NCI-H2029 treated with DMSO at 0.1 percent for 48 hours (cell line): ENCODE measurements at regions not wholly inside any gene's neighbourhood (a gene's known extent, or its start where the extent isn't known, plus 50 kb on each side); places are given as distances from the start of the nearest gene placed in this dataset.

Source experiments
- DNase-seq: peaks from one replicate; lab custom pipeline; 2025; lab: John Stamatoyannopoulos, UW

DNA sequence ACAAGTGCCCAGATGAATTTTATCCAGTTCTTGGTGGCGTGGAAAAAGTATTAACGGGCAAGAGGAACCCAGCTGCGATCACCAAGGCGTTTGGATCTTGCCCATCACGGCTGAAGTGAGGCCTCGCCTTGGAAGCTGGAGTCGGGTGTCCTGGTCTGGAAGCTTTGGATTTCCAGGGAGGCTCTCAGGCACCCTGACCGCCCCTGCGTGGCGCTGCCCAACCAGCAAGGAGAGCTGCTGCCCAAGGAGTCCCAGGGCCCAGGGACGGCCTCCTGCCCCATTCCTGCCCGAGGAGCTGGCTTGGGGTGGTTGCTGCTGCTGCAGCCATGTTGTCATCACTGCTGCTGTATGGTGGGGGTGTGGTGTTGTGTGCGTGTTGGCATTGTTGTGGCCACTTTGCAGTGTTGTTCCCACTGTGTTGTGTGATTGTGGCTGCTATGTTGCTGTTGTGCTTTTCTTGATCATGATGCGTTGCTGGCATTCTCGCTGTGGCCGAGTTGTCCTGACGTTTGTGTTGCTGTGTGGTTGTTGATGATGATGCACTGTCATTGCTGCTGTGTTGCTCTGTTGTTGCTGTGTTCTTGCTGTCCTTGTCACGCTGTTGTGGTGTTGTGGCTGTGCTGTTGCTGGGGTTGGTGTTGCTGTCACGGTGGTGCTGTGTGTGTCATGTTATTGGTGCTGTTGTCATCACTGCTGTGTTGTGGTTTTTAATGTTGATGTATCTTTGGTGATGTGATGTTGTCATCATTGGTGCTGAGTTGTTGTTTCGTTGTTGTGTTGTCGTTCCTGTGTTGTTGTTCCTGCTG is 318.8 kb downstream of the C16orf95 start:
- no peak for DNase-seq

DNA sequence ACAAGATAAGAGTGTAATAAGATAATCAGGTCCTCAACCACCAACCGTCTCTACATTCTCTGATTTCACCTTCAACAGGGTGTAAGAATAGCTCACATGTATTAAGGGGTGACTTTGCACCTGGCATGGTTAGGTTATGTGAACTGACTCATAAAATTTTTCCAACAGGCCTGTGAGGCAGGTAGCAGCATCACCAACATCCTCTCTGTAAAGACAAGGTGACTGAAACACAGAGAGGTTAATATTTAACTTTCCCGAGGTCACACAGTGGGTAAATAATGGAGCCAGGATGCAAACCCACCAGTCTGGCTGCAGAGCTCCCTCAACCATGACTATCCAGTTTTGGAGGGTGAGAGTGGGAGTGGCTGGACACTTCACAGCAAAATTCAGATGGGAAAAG is 317.2 kb downstream of the C16orf95 start:
- DNase-seq = no peak

DNA sequence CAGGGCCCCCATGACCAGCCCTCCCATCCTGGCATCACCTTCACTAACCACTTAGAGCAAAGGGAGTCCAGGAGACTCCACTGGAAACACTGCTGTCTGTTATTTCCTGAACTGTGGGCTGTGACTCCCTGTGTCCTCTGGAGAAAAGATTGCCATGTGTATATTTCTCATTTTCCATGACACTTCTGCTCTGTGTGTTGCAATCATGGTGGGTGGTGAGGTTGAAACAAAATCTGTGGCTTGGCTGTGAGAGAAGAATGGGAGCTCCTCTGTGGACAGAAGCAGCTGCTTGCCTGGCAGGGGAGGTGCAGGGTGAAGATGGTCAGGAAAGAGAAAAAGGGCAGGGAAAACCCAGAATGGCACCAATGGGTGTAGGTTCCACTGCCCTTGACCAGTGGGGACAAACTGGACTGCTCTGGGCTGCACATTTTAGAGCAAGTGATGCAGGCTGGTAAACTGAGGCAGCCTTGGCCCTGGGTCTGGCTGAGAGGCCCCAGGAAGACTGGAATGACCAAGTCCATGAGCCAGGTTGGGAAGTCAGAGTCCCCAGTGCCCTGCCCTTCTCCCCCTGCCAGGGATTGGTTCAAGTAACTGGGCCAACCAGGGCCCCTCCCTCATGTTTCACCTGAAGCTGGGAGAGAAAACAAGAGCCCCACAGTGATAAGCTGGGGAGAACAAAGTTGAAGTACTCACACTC is 314.3 kb downstream of the C16orf95 start:
- DNase-seq = no peak

DNA sequence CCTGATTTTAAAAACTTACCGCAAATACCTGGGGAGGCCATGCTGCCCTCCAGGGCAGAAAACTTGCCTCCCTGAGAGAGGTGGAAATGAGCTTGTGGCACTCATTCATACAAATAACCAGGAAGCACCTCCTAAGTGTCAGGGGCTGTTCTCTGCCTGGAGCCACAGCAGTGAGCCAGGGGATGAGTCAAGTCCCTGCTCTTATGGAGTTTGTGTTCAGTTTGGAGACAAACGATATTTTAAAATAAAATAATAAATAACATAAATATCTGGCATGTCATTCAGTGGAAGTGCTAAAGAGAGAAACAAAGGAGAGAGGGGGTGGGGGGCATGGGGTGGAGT is 313.8 kb downstream of the C16orf95 start:
- DNase-seq = no peak

DNA sequence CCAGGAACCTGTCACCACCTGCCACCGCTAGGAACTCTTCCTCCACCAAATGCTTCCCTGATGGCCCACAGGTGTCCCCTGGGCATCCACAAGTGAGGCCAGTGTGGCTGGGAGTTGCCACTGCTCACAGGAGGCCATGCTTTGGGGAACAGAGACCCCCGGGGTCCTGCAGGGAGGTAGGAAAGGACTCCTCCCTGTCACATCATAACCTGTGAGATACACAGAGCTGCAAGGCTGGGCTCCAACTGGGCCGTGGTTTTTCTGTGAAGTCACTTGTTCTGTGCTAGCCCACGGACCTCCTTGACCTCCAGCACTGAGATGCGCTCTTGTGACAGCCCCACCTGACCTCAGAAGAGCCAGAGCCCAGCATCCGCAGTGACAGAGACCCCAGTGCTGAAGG is 311.2 kb downstream of the C16orf95 start:
- no peak for DNase-seq

DNA sequence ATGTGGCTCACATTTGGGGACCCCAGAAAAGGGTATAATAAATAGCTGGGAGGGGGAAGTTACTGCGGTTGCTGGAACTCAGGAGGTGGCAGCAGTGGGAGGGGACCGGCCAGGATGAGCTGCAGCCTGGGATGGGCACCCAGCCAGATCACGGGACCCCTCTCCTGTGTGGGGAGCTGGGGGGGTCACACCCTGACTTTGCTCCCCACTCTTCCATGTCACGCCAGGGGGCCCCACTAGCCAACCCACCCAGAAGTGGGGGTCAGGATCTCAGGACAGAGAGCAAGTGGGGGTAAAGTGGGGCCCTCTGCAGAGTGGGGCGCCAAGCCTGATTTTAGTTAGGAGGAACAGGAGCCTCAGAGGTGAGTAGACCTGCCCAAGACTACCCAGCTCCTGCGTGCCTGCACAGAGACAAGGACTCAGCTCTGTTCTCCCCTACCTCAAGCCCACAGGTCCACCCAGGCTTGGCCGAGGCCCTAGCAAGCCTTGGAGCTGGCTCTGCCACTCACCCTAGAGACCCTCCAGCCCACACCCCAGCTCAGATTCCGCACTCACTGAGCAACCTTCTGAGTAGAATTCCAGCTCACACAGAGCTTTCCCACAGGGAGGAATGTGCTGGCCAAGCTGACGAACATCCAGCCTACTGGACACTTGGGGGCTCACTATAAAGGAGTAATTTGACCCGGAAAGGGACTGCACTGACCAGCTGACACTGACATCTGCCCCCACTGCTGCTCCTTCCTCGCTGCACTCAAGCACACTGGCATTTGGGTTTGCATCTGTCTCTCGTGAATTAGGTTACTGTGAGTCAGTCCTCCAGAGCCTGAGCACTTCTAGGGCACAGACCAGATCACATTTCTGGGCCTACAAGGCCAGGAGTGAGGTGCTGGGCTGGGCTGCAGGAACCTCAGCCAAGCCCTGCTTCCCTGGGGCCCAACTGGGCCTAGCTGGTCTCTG is 310.1 kb downstream of the C16orf95 start:
- DNase-seq = no peak

DNA sequence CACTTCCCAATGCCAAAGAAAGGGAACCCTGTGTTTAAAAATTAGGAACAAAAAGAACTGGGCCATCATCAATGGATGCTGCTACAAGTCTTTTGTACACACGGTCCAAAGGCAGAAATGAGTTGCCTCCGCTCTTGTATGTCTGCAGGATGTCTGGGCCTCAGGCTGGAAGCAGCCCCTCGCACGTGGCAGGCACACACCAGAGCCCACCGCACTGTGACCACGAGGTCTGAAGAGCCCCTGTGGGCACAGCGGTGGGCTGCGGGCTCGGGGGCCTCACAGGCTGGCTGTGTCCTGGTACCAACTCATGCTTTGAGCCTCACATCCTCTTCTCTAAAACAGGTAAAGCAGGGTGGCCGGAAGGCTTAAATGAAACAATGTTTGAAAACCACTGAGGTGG is 309.3 kb downstream of the C16orf95 start:
- DNase-seq = no peak

DNA sequence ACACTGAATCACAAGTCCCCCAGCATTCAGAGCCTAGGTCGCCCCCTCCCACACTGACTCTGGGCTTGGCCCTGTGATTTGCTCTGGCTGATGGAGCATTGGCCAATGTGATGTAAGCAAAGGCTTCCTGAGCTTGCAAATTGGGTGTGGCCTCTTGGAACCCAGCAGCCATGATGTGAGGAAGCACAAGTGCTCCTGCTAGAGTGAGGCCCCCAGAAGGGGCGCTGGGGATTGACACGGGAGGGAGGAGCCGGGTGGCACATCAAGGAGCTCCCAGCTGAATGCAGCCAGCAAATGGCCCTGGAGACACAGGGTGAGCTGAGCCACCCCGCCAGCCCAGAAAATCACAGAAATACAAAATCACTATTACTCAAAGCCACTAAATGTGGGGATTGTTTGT is 308.5 kb downstream of the C16orf95 start:
- DNase-seq = no peak

DNA sequence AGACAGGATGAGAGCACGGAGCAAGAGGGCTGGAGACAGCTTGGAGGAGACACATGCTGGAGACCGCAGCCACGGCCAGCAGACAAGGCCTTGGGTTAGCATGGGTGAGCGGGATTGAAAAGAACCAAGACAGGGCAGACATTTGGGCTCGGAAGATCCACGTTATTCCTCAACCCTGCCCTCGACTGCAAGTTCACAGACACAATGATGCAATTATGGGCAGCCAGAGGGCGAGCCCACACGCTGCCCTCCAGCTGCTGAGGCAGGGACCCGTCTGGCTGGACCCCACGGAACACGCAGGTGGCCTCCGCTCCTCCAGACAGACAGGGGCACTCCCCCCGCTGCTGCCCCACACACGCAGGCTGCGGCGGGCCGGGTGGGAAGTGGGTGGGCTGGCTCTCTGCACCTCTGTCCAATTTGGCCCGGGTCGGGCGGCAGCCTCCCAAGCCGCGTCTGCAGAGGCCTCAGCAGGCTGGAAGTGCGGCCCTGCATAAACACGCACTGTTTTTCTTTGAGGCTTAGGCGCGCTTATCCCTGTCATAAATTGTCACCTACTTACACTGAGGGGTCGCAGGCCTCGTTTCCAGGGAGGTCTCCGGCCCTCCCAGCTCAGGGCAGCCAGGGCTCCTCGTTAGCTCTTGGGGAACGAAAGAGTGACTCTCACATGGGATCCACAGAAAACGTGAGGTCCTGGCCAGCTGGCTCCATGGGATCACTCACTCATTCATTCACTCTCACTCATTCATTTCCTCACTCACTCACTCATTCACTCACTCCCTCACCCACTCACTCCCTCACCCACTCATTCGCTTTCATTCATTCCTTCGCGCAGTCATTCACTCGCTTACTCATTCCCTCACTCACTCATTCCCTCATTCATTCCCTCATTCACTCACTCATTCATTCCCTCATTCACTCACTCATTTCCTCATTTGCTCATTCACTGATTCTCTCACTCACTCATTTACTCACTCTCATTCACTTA is 303.9 kb downstream of the C16orf95 start:
- DNase-seq = no peak

DNA sequence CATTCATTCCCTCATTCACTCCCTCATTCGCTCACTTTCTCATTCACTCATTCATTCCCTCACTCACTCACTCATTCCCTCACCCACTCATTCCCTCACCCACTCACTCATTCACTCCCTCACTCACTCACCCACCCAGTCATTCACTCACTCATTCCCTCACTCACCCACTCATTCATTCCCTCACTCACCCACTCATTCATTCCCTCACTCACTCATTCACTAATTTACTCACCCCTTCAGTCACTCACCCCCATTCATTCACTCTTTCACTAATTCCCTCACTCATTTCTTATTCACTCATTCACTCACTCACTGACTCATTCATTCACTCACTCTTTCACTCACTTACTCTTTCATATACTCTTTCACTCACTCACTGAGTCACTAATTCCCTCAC is 303.1 kb downstream of the C16orf95 start:
- DNase-seq = no peak

DNA sequence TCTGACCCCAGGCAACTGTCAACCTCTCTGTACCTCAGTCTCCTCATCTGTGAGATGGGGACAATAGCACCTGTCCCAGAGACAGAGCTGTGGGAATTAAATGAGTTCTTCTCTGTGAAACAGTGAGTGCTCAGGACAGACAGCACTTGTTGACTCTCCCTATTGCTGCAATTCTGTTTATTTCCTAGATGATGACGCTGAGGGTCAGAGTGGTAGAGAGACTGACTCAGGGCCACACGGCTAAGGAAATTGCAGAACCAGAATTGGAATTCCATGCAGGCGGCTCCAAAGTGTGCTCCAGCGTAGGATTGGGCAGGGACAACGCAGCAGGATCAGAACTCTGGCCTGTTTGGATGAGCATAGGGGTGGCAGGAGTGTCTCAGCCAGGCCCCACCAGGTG is 302.2 kb downstream of the C16orf95 start:
- no peak for DNase-seq

DNA sequence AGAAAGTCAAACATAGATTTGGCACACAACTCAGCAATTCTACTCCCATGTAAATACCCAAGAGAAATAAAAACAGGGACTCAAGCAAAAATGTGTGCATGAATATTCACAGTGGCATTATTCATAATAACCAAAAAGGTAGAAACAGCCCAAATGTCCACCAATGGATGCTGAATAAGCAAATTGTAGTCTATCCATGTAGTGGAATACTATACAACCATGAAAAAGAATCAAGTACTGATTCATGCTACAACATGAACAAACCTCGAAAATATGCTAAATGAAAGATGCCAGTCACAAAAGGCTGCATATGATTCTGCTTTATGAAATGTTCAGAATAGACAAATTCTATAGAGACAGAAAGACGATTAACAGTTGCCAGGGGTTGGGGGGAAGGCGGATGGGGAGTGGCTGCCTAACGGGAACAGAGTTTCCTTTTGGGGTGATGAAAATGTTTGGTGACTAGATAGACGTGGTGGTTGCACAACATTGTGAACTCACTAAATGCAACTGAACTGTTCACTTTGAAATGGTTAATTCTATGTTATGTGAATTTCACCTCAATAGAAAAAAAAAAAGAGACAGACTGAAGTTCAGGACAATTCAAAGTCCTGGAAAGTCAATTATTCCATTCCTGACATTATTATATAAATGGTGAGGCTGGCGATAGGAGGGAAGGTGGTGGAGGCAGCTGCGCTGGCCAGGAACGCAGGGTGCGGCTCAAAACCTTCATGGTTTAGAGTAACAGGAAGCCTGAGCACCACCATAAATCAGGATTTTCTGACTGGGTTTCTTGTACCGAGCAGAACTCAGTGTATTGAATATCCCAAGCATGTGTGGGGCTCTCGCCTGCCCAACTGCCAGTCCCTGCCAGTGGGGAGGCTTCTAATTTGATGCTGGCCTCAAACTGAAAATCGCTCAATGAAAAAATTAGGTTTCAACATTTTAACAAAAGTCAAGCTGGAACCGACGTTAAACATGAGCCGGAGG is 300.9 kb downstream of the C16orf95 start:
- DNase-seq = no peak

DNA sequence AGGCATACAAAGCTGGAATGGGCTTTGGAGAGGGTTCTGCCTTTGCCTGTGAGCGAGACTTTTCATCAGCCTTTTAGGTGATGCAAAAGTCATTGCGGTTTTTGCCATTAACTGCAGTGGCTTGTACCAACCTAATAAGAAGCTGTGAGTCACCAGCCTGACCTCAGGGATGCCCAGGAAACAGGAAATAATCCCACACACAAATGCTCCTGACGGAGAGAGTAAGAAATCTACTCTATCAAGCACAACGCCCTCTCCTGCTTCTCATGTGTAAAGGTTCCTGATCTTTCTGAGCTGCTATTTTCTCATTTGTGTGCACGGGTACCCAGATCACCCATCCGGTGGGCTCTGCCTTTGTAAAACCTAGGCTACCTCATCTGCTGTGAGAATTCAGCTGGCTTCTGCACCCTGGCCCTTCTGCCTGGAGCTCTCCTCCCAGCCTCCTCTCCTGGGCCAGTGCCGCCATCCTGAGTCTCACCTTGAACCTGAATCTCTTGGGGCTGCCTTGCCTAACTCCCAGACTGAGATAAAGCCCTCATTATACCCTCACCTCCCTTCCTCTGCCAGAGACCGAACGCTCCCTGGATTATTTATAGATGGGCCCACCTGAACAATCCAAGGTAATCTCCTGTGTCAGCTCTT is 299.7 kb downstream of the C16orf95 start:
- no peak for DNase-seq

DNA sequence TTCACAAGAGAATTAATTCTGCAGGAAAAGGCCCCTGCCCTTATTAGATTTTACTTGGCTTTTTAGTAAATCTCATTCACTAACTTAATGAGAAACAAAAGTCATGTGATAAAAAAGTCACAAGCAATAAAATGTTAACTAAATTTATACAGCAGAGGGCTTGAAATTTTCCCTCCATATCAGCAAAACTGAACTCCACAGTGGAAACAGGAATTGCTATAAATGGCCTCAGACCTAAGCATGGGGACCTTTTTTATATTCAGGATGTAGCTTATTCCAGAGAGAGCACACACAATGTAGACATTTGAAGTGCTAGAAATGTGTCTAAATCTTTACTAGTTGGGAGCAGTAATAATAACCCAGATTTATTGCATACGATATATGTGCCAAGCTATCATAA is 291.5 kb downstream of the C16orf95 start:
- DNase-seq = no peak

DNA sequence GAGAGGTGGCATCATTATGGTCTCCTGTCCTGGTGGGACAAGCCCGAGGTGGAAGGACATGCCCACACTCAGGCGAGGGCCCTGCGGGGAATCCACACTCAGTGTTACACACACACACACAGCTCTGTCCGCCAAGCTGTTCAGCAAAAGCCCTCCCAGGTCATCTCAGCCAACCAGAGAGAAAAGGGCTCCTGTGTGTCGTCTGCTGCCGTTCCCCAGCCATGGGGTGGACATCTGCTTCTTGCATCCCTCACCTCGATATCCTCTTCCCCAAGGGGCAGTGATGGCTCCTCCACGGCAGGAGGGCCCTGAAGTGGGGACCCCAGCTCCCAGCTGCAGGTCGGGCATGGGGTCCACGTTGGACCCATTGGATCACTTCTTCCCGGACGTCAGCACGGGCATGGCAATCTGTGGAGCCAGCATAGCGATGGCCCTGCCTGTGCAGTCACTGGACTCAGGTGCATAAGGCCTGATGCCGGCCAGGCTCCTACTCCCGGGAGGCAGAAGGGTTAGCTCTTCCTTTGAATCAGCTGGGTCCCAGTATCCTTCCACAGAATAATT is 290.1 kb downstream of the C16orf95 start:
- no peak for DNase-seq

DNA sequence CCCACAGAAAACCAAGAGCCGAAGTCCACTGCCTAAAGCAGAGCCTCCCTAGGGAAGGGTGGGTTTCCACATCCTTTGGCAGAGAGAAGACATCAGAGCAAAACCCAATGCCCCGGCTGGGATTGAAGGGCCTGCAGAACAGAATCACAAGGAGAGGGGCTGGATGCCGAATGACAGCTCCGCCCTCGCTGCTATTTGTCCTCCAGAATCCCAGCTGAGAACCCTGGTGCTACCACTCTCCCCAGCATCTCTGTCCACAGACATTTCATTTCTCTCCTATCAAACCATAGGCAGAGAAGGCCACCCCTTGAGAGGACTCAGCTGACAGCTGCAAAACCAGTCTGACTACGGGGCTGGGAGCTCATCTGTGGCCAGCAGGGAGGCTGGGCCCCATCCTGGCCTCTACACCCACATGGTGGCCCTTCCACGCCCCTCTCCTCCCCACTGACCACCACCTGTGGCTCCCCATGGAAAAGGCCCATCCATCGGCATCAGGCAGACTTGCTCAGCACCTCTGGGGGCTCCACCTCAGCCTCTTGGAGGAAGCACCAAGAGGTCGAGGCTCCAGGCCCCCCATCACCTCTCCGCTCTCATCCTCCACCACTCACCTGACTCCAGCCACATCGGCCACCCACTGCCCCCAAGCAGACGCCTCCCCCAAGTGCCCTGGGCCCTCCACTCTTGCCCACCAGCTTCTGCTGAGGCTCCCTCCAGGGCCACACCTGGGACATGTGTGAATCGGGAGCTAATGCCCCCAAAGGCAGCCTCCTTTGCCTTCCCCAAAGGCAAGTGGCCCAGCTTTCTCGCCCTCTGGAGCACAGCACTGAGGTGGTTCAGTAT is 288.5 kb downstream of the C16orf95 start:
- DNase-seq = no peak

DNA sequence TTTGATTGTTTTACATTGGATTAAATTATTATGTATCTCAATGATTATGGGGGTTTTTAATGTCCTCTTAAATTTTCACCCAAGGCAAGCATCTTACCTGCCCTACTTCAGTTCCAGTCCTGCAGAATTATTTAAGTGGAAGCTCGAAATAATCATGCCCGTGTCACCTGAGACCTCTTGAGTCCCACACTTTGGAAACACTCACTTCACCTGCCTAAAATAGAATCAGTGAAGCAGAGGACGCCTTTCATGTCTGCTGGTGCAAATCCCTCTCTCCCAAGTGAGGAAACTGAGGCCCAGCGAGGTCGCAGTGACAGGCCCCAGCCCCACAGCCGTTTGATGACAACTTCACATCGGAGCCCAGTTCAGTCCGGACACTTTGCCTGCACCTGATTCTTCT is 284.6 kb downstream of the C16orf95 start:
- DNase-seq = no peak

DNA sequence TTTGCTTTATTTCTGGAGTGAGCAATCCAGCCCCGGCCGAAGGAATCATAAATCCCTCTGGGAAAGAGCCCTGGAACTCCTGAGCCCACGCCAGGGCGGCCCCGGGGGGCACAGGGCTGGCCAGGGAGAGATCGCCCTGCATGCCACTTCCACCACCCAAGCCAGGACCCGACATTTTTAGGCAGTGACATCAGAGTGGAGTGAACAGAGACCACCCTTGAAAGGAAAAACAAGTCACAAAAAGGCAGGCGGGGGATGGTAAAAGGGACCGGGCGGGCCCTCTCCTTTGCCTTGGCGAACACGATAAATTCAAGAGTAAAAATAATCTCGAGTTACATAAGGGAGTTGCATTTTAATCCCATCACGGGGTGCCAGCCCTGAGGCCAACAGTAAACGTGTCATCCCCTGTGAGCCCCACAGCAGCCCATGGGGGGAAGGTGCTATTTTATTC is 284.1 kb downstream of the C16orf95 start:
- DNase-seq = no peak
